Endothelial cell of umbilical vein (primary cell): ENCODE measurements at regions not wholly inside any gene's neighbourhood (a gene's known extent, or its start where the extent isn't known, plus 50 kb on each side); places are given as distances from the start of the nearest gene placed in this dataset.

Experiments
- BruUV-seq: library from RNA; stranded (reverse); fragments of 400-500 nt; replicated peaks from 2 replicates; lab custom pipeline; 2021; lab: Mats Ljungman, UMichigan
- CTCF ChIA-PET: fragments of 300-600, 350-600 bp; sonication (Branson Sonifier 250); formaldehyde crosslinking; loops from one replicate; lab custom pipeline; 2021; ENCODE audit warnings: antibody characterized with exemption, inconsistent platforms; lab: Charles Lee
- POLR2A ChIA-PET: fragments of 300-600, 350-600 bp; sonication (Branson Sonifier 250); formaldehyde crosslinking; loops from one replicate; lab custom pipeline; 2021; ENCODE audit warnings: antibody characterized with exemption, inconsistent platforms; lab: Charles Lee
- DNase-seq: peaks from one replicate; pipeline ENCODE4 v3.0.0-alpha.2; 2011; ENCODE audit warnings: low read depth, low spot score
- FAIRE-seq: peaks from 2 replicates; lab custom pipeline; 2011; peaks lifted over from hg19 to GRCh38; lab: Jason Lieb, UNC
- H2AFZ ChIP-seq: 2 replicates; pipeline ENCODE4 v1.6.0; 2012; ENCODE audit warnings: low read depth, low read length, control low read depth, inconsistent platforms
- H3K27ac ChIP-seq: 2 replicates; pipeline ENCODE4 v1.5.1; 2011; ENCODE audit warnings: low read depth, mild to moderate bottlenecking, control low read depth, low read length, moderate library complexity; ENCODE audit not compliant: insufficient read depth
- H3K27me3 ChIP-seq, 2 experiments: 2 replicates each; pipeline versions ENCODE4 v1.6.0 to v1.6.1; 2011; ENCODE audit warnings: low read length in 2 of 2, mixed read lengths in 1 of 2; ENCODE audit not compliant: control insufficient read depth in 2 of 2, insufficient read depth in 2 of 2
- H3K36me3 ChIP-seq, 2 experiments: 2 replicates in 1 of 2; 3 replicates in 1 of 2; pipeline ENCODE4 v1.5.1; 2011; ENCODE audit warnings: low read length in 2 of 2, mild to moderate bottlenecking in 1 of 2, moderate library complexity in 1 of 2; ENCODE audit not compliant: control insufficient read depth in 2 of 2, insufficient read depth in 2 of 2; ENCODE audit errors: extremely low read depth in 1 of 2
- H3K4me1 ChIP-seq: 3 replicates; pipeline ENCODE4 v1.5.1; 2011; ENCODE audit warnings: mild to moderate bottlenecking, low read length; ENCODE audit not compliant: control insufficient read depth, insufficient read depth; ENCODE audit errors: extremely low read depth
- H3K4me2 ChIP-seq: 2 replicates; pipeline ENCODE4 v1.6.1; 2011; ENCODE audit warnings: low read length, control low read depth, mixed read lengths; ENCODE audit not compliant: insufficient read depth
- H3K4me3 ChIP-seq, 3 experiments: fragments of 200-600 bp in 1 of 3; sonication (generic), shearing (Covaris generic) in 1 of 3; replicated peaks in 1 of 3; 2 replicates each; pipeline ENCODE4 v1.5.1; 2011 to 2016; ENCODE audit warnings: control low read depth in 3 of 3, low read length in 3 of 3, mild to moderate bottlenecking in 2 of 3, inconsistent platforms in 1 of 3, low read depth in 1 of 3, moderate library complexity in 1 of 3; ENCODE audit not compliant: insufficient read depth in 1 of 3
- H3K79me2 ChIP-seq: 2 replicates; pipeline ENCODE4 v1.6.0; 2012; ENCODE audit warnings: low read length, inconsistent platforms; ENCODE audit not compliant: control insufficient read depth, insufficient read depth
- H3K9ac ChIP-seq: replicated peaks from 2 replicates; pipeline ENCODE3; 2011; ENCODE audit warnings: low read length, control low read depth; ENCODE audit not compliant: insufficient read depth; ENCODE audit errors: extremely low read depth
- H3K9me1 ChIP-seq: replicated peaks from 3 replicates; pipeline ENCODE4 v1.6.0; 2011; ENCODE audit warnings: mild to moderate bottlenecking, low read length; ENCODE audit not compliant: control insufficient read depth, insufficient read depth; ENCODE audit errors: extremely low read depth
- H3K9me3 ChIP-seq: replicated peaks from 2 replicates; pipeline ENCODE4 v1.5.1; 2012; ENCODE audit warnings: low read length, inconsistent platforms; ENCODE audit not compliant: control insufficient read depth, insufficient read depth
- H4K20me1 ChIP-seq: replicated peaks from 2 replicates; pipeline ENCODE3; 2011; ENCODE audit warnings: mild to moderate bottlenecking, low read length; ENCODE audit not compliant: control insufficient read depth, insufficient read depth; ENCODE audit errors: extremely low read depth
- EZH2 ChIP-seq: IDR thresholded peaks from 2 replicates; pipeline ENCODE4 v1.6.1; 2012; ENCODE audit warnings: borderline replicate concordance, low read depth, mild to moderate bottlenecking, moderate library complexity, low read length, inconsistent platforms; ENCODE audit not compliant: severe bottlenecking
- FOS ChIP-seq: IDR thresholded peaks from 2 replicates; pipeline ENCODE4 v1.6.1; 2011; ENCODE audit warnings: mild to moderate bottlenecking, low read length, moderate library complexity, borderline replicate concordance; ENCODE audit not compliant: insufficient read depth
- JUN ChIP-seq: IDR thresholded peaks from 2 replicates; pipeline ENCODE4 v1.6.1; 2011; ENCODE audit warnings: borderline replicate concordance, low read depth; ENCODE audit not compliant: insufficient read length, insufficient read depth
- MYC ChIP-seq: IDR thresholded peaks from one replicate; pipeline ENCODE4 v1.6.1; 2011; ENCODE audit warnings: mild to moderate bottlenecking, low read depth, low read length
- POLR2A ChIP-seq: IDR thresholded peaks from 2 replicates; pipeline ENCODE4 v1.6.1; 2012; ENCODE audit warnings: low read depth, mild to moderate bottlenecking, control low read depth, low read length
- POLR2AphosphoS5 ChIP-seq: IDR thresholded peaks from 2 replicates; pipeline ENCODE4 v1.6.1; 2012; ENCODE audit warnings: low read depth, mild to moderate bottlenecking, control low read depth, low read length, moderate library complexity; ENCODE audit not compliant: insufficient read depth
- dilution Hi-C: fragments of 300-500 bp; cut with MboI; formaldehyde crosslinking; loops from one replicate; pipeline ENCODE4 v1.15.0; 2019; ENCODE audit warnings: low sequenced_read_pairs; ENCODE audit not compliant: extremely low pct_ligation_motif_present
- intact Hi-C: fragments of 100-400 bp; cut with micrococcal nuclease; formaldehyde crosslinking; loops from one replicate; pipeline ENCODE4 v1.10.0; 2022
- TF ChIP-seq, protein P1 (sequence below), 2 donors: IDR thresholded peaks; 1 replicate in 1 of 2; 2 replicates in 1 of 2; pipeline ENCODE4 v1.5.1; 2011; ENCODE audit warnings: low read length in 2 of 2, mild to moderate bottlenecking in 2 of 2, moderate library complexity in 2 of 2, control low read depth in 1 of 2, inconsistent platforms in 1 of 2, low read depth in 1 of 2; ENCODE audit not compliant: insufficient read depth in 1 of 2; ENCODE audit errors: extremely low read depth in 1 of 2

DNA sequence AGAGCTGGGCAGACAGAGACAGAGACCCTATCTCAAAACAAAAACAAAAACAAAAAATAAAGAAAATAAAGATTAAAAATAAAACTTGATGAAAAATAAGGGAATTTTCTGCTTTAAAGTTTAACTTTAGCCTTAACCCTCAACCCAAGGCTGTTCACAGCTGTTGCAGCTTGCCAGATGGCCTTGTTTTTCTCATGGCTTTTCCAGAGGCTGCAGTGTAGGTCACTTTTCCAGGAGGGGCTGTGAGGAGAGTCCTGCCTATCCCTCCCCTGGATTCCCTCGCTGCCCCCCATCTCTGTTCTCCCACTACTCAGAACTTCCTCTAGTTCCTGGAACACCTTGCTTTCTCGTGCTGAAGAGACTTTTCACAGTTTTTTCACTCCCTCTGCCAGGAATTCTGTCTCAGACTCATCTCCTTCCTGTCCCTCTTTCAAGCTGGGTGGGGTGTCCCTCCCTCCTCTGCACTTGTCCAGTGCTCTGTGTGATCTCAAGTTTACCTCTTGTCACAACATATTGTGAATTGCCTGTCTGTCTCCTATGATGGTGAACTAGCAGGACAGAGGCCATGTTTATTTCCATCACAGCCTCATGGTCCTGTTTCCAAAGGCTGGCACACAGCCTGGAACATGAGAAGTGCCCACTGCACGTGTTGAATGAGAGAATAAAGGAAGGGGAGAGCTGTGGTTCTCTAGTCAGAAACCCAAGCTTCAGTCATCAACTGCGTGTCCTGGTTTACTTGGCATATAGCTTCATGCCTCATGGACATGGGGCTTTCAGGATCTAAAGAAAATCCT, 69.9 kb upstream of the MSI2 start:
- CTCF ChIA-PET: interaction anchor here (0.9 to 1.4 kb wide), 2 partner anchors 11 to 57 kb away, joined by 3 to 8 read pairs; no protein-coding TSS in a partner anchor
- Histone ChIP-seq H3K4me3 (no peak overlapping the region), H3K4me1 (peaks cover 5% of the 10 kb centered on the region), H3K79me2 (no peaks in the 10 kb centered on the region), H3K9me3 (no peaks in the 10 kb centered on the region), H3K27me3 (no peaks in the 10 kb centered on the region), H4K20me1 (no peaks in the 10 kb centered on the region), H3K27ac (no peak overlapping the region), H3K9ac (no peak overlapping the region), H3K36me3 (no peaks in the 10 kb centered on the region), H2AFZ (peak overlapping the region; percentile 46), H3K9me1 (no peaks in the 10 kb centered on the region), H3K4me2 (no peak overlapping the region)
- BruUV-seq: no TSS peak
- peak; percentile 25 for DNase-seq
- peak; percentile 4 for FAIRE-seq
- TF ChIP-seq EZH2: no peak
- TF ChIP-seq JUN: no peak
- no peak for TF ChIP-seq FOS
- TF ChIP-seq POLR2A: no peak
- TF ChIP-seq, protein P1, sequence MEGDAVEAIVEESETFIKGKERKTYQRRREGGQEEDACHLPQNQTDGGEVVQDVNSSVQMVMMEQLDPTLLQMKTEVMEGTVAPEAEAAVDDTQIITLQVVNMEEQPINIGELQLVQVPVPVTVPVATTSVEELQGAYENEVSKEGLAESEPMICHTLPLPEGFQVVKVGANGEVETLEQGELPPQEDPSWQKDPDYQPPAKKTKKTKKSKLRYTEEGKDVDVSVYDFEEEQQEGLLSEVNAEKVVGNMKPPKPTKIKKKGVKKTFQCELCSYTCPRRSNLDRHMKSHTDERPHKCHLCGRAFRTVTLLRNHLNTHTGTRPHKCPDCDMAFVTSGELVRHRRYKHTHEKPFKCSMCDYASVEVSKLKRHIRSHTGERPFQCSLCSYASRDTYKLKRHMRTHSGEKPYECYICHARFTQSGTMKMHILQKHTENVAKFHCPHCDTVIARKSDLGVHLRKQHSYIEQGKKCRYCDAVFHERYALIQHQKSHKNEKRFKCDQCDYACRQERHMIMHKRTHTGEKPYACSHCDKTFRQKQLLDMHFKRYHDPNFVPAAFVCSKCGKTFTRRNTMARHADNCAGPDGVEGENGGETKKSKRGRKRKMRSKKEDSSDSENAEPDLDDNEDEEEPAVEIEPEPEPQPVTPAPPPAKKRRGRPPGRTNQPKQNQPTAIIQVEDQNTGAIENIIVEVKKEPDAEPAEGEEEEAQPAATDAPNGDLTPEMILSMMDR (IDR thresholded peaks at IDR 0.05; ENCODE audit: extremely low read depth in 1 of 2, insufficient read depth in 1 of 2, low read depth in 1 of 2, low read length in 2 of 2): no peak
- TF ChIP-seq MYC: no peak
- no peak for TF ChIP-seq POLR2AphosphoS5
- intact Hi-C loops (no loop called here), dilution Hi-C loops (no loop called here)
- POLR2A ChIA-PET: no interaction called here
